Hematopoietic multipotent progenitor cell treated with erythropoietin and hydrocortisone succinate and interleukin-3 and kit ligand, for 4 days (in vitro differentiated cells): ENCODE measurements at regions not wholly inside any gene's neighbourhood (a gene's known extent, or its start where the extent isn't known, plus 50 kb on each side); places are given as distances from the start of the nearest gene placed in this dataset.
"Not testable (repeated sequence)": the region's sequence is repeated elsewhere in the genome, so short reads cannot be mapped to it uniquely, and the experiment has no call there.

ENCODE experiments used
- DNase-seq: peaks from one replicate; pipeline ENCODE4 v3.0.0-alpha.2; 2015

DNA sequence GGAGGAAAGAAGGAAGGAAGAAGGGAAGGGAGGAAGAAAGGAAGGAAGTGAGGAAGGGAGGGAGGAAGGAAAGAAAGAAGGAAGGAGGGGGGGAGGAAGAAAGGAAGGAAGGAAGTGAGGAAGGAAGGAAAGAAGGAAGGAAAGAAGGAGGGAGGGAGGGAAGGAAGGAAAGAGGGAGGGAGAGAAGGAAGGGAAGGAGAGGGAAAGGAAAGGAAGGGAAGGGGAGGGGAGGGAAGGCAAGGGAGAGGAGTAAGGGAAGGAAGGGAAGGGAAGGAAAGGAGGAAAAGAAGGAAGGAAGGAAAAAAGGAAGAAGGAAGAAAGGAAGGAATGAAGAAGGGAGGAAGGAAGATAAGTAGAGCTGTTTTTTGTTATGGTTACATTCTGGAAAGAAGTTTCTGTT, 141.2 kb downstream of the LRRC3B start:
- DNase-seq: no peak

DNA sequence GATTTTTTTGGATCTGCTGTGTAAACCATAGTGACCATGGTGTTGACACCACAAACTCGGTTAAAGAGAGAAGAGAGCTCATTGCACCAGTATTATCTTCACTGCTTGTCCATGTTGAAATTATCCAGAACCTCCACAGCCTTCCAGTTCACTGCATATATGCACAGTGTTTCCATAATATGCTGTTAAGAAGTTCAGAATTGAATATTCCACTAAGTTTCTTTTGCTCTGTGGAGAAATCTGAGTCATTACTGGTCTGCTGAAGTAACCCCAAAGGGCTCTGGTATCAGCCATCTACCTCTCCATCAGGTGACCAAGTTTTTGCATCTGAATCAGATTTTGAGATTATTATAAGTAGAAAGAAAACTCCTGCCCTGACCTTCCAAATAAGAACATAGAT, 143.5 kb downstream of the LRRC3B start:
- no peak for DNase-seq

DNA sequence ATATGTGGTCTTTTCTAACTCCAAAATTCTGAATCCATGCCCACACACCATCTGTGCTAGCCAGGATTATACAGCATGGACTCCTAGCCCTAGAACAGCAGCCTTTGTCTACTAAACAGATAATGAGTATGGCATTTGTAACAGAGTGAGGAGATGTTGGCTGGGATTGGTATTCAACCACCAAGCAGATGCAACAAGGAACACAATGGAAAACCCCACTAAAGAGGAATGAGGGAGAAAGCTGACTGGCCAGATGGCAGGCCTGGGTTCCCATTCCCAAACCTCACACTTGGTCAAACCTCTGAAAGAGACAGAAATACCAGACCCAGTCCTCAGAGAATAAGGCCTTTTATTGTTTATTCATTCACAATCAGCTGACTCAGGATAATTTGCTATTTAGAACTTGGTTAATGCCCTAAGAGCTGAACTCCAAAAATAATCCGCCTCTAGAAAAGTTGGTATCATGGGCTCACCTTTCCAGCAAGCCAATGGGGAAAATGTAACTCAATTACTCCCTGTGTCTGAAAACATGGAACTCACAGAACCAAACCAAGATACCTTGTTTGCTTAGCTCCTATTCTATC, 145.6 kb downstream of the LRRC3B start:
- DNase-seq: no peak

DNA sequence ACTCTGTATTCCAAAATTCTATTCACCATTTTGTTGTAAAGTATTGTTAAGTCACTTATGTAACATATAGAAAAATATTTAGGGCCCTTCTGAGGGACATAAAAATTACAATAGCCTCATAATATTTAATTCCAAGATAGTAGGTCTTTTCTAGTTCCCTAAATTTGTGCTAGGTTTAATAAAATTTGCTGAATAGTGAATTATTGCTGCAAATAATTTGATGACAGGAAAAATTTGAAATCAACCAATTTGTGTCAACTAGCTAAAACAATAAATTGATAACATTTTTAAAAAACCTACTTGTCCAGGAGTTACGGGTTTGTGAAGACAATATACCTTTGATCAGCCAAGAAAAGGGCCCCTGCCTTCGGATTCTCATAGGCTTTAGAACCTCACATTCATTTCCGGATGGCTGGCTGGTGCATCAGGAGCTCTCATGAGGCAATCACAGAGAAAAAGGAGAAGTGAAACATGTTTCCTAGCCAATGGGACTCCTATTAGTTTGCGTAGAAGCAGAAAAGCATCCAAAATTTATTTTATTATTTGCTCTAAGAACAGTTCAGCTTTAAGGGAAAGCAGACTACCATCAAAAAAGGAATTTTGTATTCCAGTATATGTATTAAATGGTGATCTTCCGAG, 177.2 kb downstream of the LRRC3B start:
- no peak for DNase-seq

DNA sequence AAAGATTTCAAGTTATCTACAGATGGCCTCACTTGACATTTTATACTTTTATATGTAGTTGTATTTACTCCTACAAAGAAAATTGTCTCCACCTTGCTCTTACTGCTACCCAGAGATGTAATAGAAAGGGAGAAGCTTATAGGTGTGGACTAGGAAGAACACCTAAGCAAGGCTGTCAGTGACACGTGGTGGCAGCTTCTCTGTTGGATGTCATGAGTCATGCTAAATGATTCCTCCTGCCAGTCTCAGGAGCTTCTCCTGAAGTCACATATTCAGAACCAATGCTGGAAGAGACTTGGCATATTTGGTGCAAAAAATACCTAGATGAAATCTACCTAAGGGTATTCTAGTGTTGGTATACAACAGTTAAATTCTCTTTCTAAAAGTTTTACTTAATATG, 184.7 kb downstream of the LRRC3B start:
- DNase-seq: no peak

DNA sequence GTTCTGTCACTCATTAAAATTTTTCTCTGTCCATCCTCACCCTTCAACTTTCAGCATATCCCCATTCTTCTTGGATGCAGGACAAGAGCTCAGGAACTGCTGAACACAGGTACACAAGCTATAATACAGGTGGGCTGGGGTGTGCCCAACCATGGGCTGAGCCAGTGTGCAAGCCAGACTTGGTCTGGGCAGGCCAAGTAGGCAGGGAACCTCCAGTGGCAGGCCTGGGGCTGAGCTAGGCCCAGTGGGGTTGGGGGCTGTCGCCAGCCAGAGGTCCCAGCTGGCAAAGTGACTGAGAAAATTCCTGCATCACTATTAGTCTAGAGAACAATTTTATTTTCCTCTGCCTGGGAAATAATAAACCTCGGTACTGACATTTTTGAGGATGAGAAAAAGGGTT, 202.9 kb downstream of the LRRC3B start:
- DNase-seq: no peak

DNA sequence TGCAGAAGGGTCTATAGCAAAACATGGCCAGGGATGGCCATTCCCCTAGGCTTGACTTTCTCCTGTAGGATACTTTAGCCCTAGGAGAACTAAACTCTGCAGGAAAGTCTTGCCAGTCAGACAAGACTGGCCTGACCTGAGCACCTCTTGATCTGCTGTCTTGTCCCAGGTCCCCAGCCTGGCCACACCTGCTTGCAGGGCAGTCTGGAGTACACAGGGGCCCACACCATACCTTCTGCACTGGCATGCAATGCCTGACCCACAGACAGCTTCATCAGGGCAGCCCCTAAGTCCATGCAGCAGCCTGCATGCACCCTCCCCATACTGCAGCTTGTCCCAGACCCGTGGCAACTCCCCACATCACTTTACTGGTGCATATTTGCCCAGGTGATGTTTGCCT, 204.6 kb downstream of the LRRC3B start:
- no peak for DNase-seq

DNA sequence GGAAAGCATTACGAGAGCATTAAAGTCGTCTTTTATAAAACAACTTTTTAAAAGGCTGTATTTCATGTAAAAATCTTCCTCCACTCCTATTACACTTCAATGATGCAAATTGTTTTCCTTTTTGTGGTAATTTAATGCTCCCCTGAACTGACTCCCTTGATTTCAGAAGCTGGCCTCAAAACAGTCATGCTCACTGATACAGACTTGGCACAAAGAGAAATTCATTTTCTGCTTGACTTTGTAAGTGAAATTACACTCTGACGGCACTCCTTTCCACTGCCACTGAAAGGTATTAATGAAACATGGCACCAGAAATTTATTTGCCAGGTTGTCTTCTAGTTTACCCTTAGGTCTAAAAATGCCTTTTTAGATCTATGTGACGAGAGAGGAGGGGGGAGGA, 215.5 kb downstream of the LRRC3B start:
- no peak for DNase-seq

DNA sequence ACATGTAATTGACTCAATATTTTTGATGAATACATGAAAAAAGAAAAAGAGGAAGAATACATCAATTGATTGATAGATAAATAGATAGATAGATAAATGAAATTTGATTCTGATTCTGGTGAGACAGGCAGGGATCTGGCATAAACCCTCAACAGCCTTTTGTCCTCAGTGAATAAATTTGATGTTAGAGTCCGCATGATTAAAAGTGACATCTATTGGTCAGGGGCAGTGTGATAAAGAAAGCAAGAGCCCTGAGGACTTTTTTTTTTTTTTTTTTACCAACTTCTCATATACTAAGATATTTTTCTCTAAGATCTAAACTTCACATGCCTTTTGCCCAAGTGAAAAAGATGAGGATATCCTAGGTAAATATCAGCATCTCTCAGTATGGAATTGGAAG, 216.4 kb downstream of the LRRC3B start:
- DNase-seq: no peak

DNA sequence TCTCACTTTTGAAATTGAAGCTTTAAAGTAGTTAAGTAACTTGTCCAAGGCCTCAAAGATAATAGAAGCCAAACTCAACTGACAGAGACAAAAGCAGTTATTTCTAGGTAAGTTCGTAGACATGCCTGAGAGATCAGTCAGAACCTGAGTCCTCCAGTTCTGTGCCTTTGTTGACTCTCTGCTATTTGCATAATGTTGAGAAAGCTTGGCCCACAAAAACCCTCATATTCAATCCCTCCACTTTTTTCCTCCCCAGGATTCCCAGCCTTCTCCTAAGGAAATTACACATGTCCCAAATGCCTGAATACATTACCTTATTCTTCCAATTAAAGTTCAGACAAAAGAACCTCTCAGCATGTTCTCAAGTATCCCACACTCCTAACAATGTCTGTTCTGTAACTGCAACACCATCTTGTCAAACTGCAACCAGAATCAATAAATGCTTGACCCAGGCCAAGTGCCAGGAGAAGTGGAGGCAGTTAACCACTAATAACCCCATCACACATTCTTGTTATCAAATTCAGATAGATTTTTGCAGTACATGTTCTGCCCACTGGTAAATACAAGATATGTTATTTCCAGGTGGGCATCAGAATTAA, 217.8 kb downstream of the LRRC3B start:
- no peak for DNase-seq

DNA sequence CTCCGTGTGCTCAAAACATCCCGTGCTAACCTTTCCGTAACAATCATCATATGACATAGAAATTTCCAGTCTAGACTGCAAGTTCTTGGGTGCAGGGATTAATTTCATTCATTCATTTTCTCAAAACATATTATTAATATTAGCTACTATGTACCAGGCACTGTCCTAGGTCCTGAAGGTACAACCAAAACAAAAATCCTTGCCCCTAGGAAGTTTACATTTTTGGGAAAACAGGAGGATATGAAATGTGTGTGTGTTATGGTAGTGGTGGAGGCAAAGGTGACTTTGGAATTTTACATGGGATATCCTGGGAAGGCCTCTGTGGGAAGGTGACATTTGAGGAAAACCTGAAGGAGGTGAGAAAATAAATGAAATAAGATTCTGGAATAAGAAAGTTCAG, 222.6 kb downstream of the LRRC3B start:
- DNase-seq: no peak

DNA sequence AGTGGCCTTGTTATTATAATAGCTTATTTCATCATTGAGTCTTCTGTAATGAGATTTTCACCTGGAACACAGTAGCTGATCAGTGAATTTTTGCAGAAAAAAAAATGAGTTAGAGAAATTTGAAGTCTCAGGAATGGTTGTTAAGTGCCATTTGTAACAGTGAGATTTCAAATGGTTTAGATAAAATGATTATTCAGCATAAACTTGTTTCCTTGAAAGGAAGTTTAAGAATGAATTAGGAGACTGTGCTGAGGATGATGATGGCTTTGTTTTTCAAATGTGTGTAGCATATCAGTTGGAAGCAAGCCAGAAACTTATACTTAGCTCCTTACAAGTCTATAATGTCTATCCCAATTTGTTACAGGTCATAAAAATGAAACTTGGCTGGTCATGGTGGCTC, 225.1 kb downstream of the LRRC3B start:
- DNase-seq: no peak

DNA sequence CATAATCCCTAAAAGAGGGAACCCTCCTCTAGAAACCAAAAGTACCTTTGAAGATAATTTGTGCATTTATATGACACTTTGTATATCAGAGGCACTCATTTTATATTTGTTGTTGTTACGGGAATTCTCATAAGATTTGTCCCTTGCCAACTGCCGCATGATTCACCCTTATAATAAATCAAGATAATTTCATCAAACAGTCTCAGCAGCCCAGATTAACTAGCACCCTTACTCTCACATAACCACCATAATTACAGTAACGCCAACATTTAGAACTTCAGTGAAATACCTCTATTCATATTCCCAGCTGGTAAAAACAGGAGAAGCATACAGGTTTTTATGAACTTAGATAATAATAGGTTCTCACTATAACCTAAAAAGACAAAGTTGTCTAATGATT, 271.9 kb downstream of the LRRC3B start:
- no peak for DNase-seq

DNA sequence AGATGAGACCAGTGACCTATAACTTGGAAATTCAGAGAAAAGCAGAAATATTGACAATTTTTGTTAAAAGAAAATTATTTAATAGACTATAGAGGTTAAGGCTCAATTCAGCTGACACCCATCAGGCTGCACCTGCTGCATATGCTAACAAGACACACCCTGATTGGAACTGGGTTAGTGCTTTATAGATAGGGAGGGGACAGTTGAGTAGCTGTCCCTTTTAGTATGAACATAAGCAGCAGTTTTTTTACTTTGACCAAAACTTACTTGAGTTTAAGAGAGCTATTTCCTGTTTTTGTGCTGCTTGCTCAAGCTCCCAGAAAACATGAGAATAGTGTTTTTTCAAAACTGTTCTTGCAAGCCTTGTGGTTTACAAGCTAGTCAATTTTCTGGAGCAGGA, 292.6 kb downstream of the LRRC3B start:
- DNase-seq: no peak

DNA sequence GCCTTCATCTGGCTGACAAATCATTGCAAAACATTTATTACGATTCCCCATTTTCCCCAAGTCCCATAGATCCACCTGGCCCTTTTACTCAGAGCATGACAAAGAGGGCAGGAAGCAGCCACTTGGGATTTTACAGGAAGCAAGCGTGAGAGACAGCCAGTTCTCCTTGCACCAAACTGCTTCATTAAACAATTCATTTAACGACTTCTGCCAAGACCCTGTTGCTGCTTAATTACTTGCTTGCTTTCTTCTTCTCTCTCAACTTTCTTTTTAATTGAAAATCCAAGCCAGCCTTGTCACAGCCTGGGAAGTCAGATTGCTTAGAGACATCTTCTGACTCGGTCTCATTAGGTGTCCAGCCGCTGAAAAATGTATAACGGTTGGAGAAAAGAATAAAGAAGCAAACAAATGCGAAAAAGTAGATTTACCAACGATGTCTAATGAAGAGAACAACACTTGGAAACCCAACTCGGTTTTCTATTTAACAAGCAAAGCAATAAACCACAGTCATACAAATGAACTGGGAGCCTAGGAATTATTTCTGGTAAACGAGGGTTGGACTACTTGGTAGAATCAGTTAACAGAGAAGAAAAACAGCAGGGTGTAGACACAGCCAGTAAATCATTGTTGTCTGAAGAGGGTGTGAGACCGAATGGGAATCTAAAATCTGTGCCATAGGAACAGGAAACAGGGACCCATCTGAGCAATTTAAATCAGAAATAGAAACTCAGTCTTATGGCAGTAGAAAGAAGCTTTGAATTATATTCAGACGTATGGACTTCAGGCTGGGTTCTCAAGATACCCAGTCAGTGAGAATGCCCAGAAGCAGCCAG, 298.3 kb downstream of the LRRC3B start:
- no peak for DNase-seq

DNA sequence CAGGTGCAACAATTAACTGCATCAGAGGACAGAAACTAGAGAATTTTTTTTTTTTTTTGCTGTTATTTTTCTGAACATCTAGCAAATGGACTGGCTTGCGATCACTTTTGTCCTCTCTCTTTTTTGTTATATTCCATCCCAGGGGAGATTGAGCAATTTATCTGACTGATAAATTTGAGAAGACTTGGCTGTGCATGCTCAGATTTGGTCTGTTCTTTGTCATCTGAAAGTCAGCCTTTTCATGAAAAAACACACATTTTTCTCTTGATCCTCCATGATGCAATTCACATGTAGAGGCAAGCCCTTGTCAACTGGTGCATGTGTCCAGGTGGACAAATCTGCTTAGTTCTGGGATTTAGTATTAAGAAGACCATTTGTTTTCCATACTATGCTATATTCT, 309.3 kb downstream of the LRRC3B start:
- DNase-seq: no peak

DNA sequence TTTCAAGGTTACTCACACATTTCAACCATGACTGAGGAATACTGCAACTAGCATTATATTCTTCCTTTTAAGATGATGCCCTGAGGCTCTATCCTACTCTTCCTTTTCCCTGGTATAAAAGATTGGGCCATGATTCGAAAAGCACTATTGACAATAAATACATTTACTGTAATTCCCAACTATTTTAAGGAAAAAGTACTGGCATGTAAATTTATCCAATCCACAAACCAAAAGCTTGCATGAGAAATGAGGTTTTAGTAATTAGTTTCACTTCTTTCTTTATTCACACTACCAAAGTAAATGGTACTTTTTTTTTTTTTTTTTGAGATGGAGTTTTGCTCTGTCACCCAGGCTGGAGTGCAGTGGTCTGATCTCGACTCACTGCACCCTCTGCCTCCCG, 310.2 kb downstream of the LRRC3B start:
- no peak for DNase-seq

DNA sequence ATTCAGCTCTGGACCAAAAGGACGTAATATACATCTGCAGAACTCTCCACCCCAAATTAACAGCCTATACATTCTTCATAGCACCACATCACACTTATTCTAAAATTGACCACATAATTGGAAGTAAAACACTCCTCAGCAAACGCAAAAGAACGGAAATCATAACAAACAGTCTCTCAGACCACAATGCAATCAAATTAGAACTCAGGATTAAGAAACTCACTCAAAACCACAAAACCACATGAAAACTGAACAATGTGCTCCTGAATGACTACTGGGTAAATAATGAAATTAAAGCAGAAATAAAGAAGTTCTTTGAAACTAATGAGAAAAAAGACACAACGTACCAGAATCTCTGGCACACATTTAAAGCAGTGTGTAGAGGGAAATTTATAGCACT, 322.9 kb downstream of the LRRC3B start:
- DNase-seq: not testable (repeated sequence)

DNA sequence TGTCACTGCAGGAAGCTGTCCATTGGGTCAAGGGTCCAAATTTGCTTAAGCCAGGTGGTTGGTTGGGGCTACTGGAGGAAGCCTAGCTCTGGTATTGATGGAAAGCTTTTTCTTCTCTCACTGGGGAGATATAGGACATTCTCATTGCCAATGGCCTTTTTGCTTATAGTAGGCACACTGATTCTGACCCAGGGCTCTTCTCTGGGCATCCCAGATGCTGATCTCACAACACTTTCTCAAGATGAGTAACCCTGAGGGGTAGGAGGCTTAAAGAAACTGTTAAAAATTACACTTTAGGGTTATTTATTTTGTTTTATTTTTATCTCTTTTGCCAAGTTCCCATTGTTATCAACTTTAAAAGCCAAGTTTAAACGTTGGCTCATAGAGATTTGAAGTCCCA, 337.8 kb downstream of the LRRC3B start:
- DNase-seq: no peak

DNA sequence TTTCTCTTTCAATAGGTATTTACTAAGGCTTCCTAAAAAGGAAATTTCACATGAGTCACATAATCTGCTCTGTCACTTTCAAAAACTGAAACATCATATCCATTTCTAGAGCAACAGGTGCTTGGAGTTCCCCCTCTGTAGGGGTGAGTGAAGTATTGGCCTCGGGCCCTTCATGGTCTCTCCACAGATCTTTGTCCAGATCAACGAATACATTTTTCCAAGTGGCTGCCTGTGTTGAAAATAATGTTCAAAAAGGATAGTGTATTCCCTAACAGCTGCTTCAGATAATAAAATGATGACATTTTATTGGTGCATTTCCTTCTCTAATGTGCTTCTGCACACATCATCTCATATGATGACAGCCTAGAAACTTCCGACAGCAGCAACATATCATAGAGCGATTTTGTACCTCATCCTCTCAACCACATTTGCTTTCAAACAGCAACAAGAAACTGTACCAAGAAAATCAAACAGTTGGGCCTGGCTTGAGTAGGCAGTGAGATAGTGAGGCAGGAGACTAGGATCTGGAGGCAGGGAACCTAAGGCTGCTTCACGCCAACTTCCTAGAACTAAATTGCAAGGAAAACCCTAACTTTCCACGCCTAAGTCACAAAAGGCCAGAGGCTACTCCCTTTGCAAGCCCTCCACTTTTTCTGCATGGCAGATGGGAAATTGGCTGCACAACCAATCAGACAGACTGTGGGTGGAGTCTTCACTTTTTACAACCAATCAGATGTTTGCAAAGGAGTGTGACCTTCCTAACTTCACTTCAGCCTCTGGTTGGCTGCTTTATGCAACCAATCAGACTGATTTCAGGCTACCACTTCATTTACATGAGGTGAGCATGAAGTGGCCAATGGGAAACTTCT, 340.2 kb downstream of the LRRC3B start:
- no peak for DNase-seq

DNA sequence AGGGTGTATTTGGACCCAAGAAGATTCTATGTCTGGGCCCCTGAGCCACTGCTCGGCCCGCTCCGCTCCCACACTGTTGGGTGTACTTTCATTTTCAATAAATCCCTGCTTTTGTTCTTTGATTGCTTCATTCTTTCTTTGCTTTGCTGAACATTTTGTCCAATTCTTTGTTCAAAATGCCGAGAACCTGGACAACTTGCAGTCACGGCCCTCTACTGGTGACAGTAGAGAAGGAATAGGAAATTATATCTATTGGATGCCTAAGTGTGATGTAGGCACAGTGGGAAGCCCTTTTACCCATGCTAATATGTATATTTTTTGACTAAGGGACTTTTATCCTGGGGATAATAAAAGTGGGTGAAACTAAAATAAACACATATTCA, 340.8 kb downstream of the LRRC3B start:
- DNase-seq: peak; percentile 2

DNA sequence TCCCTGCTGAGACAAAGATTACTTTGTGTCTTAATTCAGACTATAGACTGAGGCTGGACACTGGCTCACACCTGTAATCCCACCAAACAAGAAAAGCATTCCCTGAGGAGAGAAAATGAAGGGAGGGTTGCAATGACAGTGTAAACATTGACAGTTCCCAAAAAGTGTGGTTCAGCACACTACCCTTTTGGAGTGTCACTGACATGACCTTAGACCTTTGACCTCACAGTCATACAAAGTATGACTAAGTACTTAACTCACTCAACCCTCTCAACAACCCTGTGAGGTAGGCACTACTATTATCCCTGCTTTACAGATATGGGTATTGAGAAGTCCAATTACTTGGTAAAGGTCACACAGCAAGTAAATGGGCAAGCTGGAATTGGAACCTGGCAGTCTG, 341.7 kb downstream of the LRRC3B start:
- DNase-seq: no peak

DNA sequence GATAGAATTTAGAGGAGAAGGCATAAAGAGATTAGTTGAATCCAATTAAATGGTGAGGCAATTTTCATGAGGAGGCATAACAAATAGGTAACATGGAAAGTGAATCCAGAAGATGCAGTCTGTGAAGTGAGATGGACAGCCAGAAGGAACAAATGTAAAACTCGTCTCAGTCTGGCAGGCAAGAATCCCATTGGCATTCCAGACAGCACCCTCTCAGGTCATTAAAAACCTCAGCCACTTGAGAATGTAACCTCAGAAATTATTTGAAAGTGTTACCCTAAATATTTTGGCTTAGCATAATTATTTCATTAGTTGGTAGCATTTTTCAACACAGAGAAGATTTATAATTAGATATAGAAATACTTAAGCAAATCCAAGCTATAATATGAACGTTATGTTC, 342.3 kb downstream of the LRRC3B start:
- no peak for DNase-seq
